Central memory CD8-positive, alpha-beta T cell (primary cell): ENCODE measurements at regions not wholly inside any gene's neighbourhood (a gene's known extent, or its start where the extent isn't known, plus 50 kb on each side); places are given as distances from the start of the nearest gene placed in this dataset.

Experiments used
- ATAC-seq: fragments of 150-1000 bp; cut with Tn5 transposase; replicated peaks from 2 replicates; pipeline ENCODE4 v1.10.0; 2022; ENCODE audit warnings: mild to moderate bottlenecking, moderate FRiP score, moderate number of reproducible peaks; ENCODE audit not compliant: poor library complexity, severe bottlenecking; ENCODE audit errors: extremely low read depth
- DNase-seq, 2 donors: peaks; one replicate each; pipeline ENCODE4 v3.0.0; 2021; ENCODE audit warnings: low spot score in 2 of 2
- H3K27ac Mint-ChIP-seq: one replicate; pipeline ENCODE4 v1.8.0; 2022; ENCODE audit warnings: low read depth, mild to moderate bottlenecking, moderate library complexity, mixed read lengths
- H3K27me3 Mint-ChIP-seq: one replicate; pipeline ENCODE4 v1.8.0; 2022; ENCODE audit warnings: mixed read lengths
- H3K36me3 Mint-ChIP-seq: one replicate; pipeline ENCODE4 v1.8.0; 2022; ENCODE audit warnings: mild to moderate bottlenecking, moderate library complexity, mixed read lengths; ENCODE audit not compliant: insufficient read depth
- H3K4me1 Mint-ChIP-seq: one replicate; pipeline ENCODE4 v1.8.0; 2022; ENCODE audit warnings: mixed read lengths
- H3K4me3 Mint-ChIP-seq: one replicate; pipeline ENCODE4 v1.8.0; 2022; ENCODE audit warnings: mild to moderate bottlenecking, moderate library complexity, mixed read lengths
- H3K9me3 Mint-ChIP-seq: one replicate; pipeline ENCODE4 v1.8.0; 2022; ENCODE audit warnings: mixed read lengths

DNA sequence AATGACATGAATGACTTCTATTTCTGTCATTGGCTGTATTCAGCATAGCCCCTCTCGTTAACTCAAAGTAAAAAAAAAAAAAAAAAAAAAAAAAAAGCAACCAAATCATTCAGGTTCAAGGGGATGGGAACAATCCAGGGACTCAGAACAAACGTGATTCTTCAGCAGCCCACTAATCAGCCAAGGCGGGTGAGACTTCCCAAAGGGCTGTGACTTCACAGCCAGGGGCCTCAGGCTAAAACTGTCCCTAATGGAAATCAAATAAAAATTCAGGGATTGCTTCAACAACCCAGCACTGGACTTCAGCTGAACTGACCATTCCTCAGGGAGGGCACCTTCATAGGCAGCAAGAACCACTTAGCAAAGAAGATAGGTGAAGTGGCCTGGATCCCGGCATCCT lies 86.2 kb upstream of the FAM169A start:
- DNase-seq = no peak
- no peak overlapping the region for H3K4me3 Mint-ChIP-seq
- H3K36me3 Mint-ChIP-seq = no peaks in the 10 kb centered on the region
- H3K4me1 Mint-ChIP-seq = peaks cover 15% of the 10 kb centered on the region
- no peak overlapping the region for H3K27ac Mint-ChIP-seq
- ATAC-seq = no peak
- H3K27me3 Mint-ChIP-seq = no peaks in the 10 kb centered on the region
- no peaks in the 10 kb centered on the region for H3K9me3 Mint-ChIP-seq

DNA sequence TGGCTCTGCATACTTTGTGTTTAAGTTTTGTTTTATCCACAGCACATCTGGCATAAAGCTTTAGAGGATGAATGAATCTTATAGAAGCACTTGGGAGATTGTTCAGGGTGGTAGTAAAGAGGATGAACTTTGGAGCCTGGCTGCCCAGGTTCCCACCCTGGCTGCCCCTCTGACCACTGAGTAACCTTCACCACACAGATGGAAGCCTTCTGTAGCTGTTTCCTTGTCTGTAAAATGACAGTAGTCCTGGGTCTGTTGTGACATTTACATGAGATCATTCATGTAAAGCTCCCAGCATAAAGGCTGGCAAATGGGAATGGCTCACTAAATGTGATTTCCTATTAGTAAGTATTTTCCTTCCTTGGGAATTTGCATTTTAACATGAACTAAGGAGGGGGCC lies 85.7 kb upstream of the FAM169A start:
- Mint-ChIP-seq H3K4me1 (peaks cover 15% of the 10 kb centered on the region), H3K4me3 (no peak overlapping the region), H3K27me3 (no peaks in the 10 kb centered on the region), H3K36me3 (no peaks in the 10 kb centered on the region), H3K9me3 (no peaks in the 10 kb centered on the region), H3K27ac (no peak overlapping the region)
- ATAC-seq (no peak), DNase-seq (no peak)

DNA sequence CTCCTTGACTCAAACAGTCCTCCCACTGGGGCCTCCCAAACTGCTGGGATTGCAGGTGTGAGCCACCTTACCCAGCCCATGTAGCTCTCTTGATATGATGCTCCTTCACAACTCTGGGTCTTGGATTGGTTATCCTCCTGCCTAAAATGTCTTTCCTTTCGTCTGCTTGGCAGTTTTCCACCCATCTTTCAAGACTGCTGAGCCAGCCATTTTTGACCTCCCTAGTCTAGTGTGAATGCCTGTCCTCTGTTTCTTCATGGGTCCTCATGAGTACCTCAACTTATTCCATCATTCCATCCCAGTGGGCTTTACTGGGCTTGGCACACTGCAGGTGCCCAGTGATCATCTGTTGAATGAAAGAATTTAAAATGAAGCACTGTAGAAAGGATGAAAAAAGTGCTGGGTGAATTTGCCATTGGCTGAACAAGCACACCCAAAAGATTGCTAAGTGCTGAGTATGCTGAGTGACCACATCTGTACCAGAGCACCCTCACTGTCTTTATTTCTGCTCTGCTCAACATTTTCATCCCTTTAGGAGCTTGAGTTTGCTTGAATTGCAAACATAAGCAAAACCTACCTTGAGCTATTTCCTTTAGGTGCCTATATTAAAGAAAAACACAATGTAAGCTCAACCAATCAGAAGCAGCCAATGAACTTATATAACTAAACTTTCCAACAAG lies 84.8 kb upstream of the FAM169A start:
- ATAC-seq = no peak
- Mint-ChIP-seq H3K27me3 (no peaks in the 10 kb centered on the region), H3K9me3 (no peaks in the 10 kb centered on the region), H3K27ac (no peak overlapping the region), H3K4me1 (peaks cover 18% of the 10 kb centered on the region), H3K4me3 (no peak overlapping the region), H3K36me3 (no peaks in the 10 kb centered on the region)
- DNase-seq = no peak

GRCh38 chr5:74949976-74950375 lies 83.8 kb upstream of the FAM169A start:
- no peak for ATAC-seq
- Mint-ChIP-seq H3K4me1 (peaks cover 26% of the 10 kb centered on the region), H3K9me3 (no peaks in the 10 kb centered on the region), H3K27me3 (no peaks in the 10 kb centered on the region), H3K36me3 (no peaks in the 10 kb centered on the region), H3K27ac (no peak overlapping the region), H3K4me3 (no peak overlapping the region)
- DNase-seq = no peak

DNA sequence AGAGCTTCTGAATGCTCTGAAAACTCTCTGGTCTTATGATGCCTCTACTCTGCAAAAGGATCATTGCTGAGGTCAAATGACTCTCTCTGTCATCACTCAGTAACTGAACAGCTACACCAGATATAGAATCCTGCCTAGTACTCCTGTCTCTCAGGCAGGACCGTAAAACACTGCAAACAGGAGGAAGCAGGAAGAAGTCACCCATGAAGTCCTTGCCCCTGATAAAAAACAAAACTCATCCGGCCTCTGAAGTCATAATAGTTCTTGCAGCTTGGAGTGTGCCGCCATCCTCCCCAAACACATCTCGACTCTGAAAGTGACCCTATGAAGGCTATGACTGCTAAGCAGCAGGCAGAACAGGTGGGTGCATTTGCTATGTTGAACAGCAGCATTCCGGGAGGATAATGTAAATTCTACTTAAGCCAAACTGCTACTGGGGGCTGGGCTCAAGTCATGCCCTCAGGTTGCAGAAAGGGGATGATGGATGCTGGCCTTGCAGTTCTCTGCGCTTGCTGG lies 81.9 kb upstream of the FAM169A start:
- no peak overlapping the region for H3K4me3 Mint-ChIP-seq

DNA sequence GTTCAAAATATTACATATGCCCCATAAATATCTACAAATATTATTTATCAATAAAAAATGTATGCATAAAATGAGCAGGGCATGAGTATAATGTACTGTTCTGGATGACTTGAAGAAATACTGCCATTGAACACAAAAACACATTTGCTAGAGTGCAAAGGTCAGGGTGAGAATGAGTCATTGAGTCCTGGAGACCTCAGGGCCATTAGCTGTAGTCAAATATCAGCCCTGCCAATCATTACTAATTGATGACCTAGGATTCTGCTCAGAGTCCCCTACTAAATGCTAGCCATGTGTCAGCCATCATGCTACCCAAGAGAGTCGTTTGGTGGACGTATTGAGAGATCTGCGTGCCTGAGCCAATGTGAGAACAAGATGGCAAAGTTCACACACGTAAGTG lies 80.3 kb upstream of the FAM169A start:
- H3K9me3 Mint-ChIP-seq = no peaks in the 10 kb centered on the region

More for the DNA sequence above, 81.9 kb upstream of the FAM169A start:
- ATAC-seq = no peak
- no peaks in the 10 kb centered on the region for H3K27me3 Mint-ChIP-seq
- H3K9me3 Mint-ChIP-seq = no peaks in the 10 kb centered on the region
- no peak for DNase-seq
- H3K27ac Mint-ChIP-seq = no peak overlapping the region
- H3K36me3 Mint-ChIP-seq = no peaks in the 10 kb centered on the region
- H3K4me1 Mint-ChIP-seq = peaks cover 17% of the 10 kb centered on the region

GRCh38 chr5:74945561-74946165 lies 79.5 kb upstream of the FAM169A start:
- H3K27ac Mint-ChIP-seq = no peak overlapping the region
- no peaks in the 10 kb centered on the region for H3K36me3 Mint-ChIP-seq
- DNase-seq = no peak
- ATAC-seq = no peak
- no peaks in the 10 kb centered on the region for H3K9me3 Mint-ChIP-seq
- no peak overlapping the region for H3K4me3 Mint-ChIP-seq
- no peaks in the 10 kb centered on the region for H3K27me3 Mint-ChIP-seq
- H3K4me1 Mint-ChIP-seq = peaks cover 13% of the 10 kb centered on the region

More for the DNA sequence above, 80.3 kb upstream of the FAM169A start:
- Mint-ChIP-seq H3K4me3 (no peak overlapping the region), H3K27ac (no peak overlapping the region), H3K36me3 (no peaks in the 10 kb centered on the region), H3K4me1 (peaks cover 17% of the 10 kb centered on the region), H3K27me3 (no peaks in the 10 kb centered on the region)
- no peak for DNase-seq
- ATAC-seq = no peak

DNA sequence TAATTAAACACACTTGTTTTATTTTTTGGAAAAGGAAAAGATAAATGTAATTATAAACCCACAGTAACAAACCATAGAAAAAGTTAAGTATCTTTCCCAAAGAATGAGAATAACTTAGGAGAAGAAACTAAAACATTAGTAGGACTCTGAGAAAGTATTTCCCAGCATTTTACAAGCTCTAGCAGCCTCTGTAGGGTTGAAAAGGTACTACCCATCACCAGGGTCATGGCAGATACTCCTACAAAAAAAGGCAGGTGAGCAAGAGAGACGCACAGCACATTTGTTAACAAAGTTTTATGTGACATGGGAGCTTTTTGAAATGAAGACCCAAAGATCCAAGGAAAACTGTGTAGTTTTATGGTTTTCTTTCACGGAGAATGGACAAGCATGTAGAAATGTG lies 77.7 kb upstream of the FAM169A start:
- no peaks in the 10 kb centered on the region for H3K27me3 Mint-ChIP-seq
- DNase-seq (no peak), ATAC-seq (no peak)
- H3K27ac Mint-ChIP-seq = no peak overlapping the region
- peaks cover 11% of the 10 kb centered on the region for H3K4me1 Mint-ChIP-seq
- H3K4me3 Mint-ChIP-seq = no peak overlapping the region
- H3K9me3 Mint-ChIP-seq = no peaks in the 10 kb centered on the region
- no peaks in the 10 kb centered on the region for H3K36me3 Mint-ChIP-seq

DNA sequence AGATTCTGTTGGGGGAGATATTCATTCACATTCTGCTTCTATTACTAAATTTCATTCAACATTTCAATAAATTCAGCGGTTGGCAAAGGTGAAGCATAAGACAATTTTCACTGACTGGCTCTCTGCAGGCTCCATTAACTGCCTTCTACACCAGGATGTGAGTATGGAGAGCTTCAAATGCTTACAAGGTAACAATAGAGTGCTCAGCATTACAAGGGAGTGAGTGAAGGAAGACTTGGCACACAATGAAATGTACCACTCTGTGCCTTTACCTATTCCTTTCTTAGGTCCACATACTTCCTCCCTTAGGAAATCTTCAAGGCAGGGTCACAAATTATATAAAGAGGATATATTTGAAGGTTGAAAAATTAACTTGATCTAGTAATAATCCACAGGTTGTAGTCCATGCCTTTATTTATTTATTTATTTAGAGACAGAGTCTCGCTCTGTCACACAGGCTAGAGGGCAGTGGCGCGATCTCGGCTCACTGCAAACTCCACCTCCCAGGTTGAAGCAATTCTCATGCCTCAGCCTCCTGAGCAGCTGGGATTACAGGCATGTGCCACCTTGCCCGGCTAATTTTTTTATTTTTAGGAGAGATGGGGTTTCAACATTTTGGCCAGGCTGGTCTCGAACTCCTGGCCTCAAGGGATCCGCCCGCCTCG lies 76.6 kb upstream of the FAM169A start:
- no peaks in the 10 kb centered on the region for H3K9me3 Mint-ChIP-seq
- DNase-seq (no peak), ATAC-seq (no peak)
- H3K4me3 Mint-ChIP-seq = no peak overlapping the region
- peaks cover 11% of the 10 kb centered on the region for H3K4me1 Mint-ChIP-seq
- H3K27ac Mint-ChIP-seq = no peak overlapping the region
- H3K36me3 Mint-ChIP-seq = no peaks in the 10 kb centered on the region
- H3K27me3 Mint-ChIP-seq = no peaks in the 10 kb centered on the region

DNA sequence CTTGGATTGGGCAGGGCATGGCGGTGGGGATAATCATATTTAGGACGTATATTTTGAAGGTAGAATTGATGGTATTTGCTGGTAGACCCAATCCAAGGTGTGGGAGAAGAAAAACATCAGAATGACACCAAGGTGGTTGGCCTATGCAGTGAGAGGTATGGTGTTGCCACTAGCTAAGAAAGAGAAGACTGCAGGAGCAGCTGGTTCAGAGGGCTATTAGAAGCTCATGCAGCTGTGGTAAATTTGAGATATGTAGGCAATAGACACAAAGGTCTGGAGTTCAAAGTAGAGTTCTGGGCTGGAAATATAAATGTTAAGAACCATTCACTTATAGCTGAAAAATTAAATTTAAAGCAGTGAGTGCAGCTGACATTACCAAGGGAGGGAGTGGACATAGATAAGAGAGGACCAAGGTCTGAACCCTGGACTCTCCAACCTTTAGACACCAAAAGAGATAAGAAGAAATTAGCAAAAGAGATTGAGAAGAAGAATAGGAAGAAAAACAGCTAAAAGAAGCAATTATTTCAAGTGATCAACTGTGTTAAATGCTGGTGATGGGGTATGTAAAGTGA lies 74.7 kb upstream of the FAM169A start:
- Mint-ChIP-seq H3K36me3 (no peaks in the 10 kb centered on the region), H3K4me3 (no peak overlapping the region), H3K4me1 (peaks cover 15% of the 10 kb centered on the region), H3K27me3 (no peaks in the 10 kb centered on the region), H3K9me3 (no peaks in the 10 kb centered on the region), H3K27ac (peak overlapping the region; percentile 10)
- no peak for ATAC-seq
- DNase-seq = no peak

DNA sequence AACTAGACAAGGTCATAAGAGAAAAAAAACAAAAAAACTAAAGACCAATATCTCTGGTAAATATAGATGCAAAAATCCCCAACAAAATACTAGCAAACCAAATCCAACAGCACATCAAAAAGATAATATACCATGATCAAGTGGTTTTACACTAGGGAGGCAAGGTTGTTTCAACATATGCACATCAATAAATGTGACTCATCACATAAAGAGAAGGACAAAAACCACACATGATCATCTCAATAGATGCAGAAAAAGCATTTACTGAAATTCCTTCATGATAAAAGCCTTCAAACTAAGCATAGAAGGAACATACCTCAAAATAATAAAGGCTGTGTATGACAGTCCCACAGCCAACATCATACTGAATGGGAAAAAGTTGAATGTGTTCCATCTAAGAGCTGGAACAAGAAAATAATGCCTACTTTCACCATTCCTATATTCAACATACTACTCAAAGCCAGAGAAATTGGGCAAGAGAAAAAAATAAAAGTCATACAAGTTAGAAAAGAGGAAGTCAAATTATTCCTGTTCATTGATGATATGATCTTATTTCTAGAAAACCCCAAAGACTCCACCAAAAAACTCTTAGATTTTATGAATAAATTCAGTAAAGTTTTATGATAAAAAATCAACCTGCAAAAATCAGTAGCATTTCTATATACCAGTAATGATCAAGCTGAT lies 72.2 kb upstream of the FAM169A start:
- H3K9me3 Mint-ChIP-seq = no peaks in the 10 kb centered on the region
- ATAC-seq = no peak
- no peak overlapping the region for H3K27ac Mint-ChIP-seq
- no peak overlapping the region for H3K4me3 Mint-ChIP-seq
- H3K4me1 Mint-ChIP-seq = peaks cover 26% of the 10 kb centered on the region
- H3K27me3 Mint-ChIP-seq = no peaks in the 10 kb centered on the region
- DNase-seq = no peak
- H3K36me3 Mint-ChIP-seq = no peaks in the 10 kb centered on the region

- Mint-ChIP-seq H3K4me3 (peak overlapping the region; percentile 56), H3K27me3 (no peaks in the 10 kb centered on the region), H3K36me3 (no peaks in the 10 kb centered on the region), H3K9me3 (no peaks in the 10 kb centered on the region), H3K27ac (peak overlapping the region; percentile 68), H3K4me1 (peaks cover 26% of the 10 kb centered on the region)
- ATAC-seq = no peak
- DNase-seq = no peak
Observed at GRCh38 chr5:74935752-74936091, 69.5 kb upstream of the FAM169A start.
